SHP77 (cell line): ENCODE measurements at regions not wholly inside any gene's neighbourhood (a gene's known extent, or its start where the extent isn't known, plus 50 kb on each side); places are given as distances from the start of the nearest gene placed in this dataset.
A peak's percentile ranks its signal among the peaks of the same experiment; 100 is the strongest.

Source experiments
- DNase-seq, 2 experiments: peaks; one replicate each; lab custom pipeline; 2025; lab: John Stamatoyannopoulos, UW

DNA sequence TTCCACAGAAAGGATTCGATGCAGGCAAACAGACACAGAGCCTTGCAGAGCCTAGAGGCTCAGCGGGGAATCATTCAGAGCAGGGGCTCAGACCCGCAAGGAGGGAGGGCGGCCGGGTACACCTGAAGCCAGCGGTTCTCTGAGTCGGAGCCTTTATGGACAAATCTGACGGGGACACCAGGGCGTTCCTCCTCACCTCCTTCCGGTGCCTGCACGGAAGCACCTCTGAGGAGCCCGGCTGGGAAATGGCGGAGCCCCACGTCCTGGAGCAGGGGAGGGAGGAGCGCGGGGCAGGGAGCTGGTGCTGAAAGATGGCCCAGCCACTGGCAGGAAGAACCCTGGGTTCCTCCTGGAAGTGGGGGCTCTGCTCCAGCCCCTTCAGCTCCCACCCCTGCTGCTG, 193.5 kb upstream of the ALKAL2 start:
- no peak for DNase-seq

DNA sequence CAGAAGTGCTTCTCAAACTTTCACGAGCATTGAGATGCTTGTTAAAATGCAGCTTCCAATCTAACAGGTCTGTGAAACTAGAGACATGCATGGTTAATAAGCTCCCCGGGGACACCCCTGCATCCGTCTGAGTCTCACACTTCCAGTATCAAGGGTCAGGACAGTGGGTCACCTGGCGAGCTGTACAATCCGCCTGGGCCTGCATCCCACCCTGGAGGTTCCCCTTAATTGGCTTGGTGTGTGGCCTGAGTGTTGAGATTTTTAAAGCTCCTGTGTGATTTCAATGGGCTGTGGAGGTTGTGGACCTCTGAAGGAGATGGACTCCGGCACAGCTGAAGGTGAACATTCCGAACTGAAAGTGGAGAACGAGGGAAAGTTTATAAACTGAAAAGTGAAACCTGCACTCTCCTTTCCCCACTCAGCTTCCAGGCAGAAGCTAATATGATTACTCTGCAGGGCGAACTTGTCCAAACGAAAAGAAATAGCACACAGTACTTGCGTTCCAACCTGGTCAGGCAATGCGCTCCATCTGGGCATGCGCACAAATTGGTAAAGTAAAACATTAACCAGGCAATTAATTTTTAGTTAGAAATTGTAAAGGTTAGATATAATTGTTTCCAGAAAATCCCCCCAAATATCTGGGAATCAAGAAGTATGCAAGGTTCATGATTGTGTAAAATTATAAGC, 191.7 kb upstream of the ALKAL2 start:
- DNase-seq = no peak

DNA sequence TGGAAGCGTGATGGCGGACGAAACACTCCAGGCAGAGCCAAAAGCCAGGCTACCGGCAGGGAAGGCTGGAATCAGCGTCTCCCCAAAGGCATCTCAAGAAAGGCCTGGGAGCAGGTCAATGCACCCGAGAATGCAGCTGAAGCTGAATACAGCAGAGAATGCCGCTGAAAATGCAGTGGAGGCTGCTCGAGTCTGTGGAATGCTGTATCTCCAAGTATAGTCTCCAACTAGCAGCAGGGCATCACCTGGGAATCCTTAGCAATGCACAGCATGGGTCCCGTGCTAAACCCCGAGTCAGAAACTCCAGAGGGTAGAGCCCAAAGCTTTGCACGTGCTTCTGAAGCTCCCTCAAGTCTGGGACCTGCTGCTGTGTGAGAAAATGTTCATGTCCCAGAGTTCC, 191.1 kb upstream of the ALKAL2 start:
- no peak for DNase-seq

DNA sequence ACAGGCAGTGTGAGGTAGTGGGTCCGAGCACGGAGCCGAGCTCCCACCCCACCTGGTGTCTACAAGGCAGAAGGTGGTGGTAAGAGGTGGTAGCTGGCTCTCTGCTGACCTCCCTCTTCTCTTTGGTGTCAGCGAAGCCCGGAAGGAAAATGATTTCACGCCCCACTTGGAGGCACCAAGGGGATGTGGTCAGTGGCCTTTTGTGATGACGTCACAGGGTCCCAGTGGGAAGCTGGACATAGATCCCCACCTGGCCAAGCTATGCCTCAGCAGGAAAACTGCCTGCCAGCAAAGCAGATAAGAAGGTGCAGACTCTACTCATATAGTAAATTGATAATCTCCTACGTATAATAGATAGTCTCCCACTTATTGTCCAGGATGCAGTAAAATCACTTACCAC, 183.7 kb upstream of the ALKAL2 start:
- no peak for DNase-seq

DNA sequence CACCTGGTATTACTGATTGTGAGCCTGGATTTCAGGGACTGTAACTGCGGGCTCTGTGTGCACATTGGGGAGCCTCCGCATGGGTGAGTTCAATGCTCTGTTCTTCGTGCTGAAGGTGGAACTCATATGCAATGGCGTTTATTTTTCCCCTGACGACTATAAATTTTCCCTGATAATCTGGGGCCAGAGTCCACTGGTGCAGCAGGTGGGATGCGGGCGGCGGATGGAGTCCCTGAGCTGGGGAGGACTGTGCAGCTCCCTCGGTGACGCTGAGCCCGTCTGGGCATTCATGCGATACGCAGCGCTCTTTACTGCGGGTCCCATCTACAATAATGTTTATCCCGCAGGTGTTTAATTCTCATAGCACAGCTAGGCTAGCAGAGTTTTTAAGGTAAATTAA, 181.6 kb upstream of the ALKAL2 start:
- DNase-seq = no peak

DNA sequence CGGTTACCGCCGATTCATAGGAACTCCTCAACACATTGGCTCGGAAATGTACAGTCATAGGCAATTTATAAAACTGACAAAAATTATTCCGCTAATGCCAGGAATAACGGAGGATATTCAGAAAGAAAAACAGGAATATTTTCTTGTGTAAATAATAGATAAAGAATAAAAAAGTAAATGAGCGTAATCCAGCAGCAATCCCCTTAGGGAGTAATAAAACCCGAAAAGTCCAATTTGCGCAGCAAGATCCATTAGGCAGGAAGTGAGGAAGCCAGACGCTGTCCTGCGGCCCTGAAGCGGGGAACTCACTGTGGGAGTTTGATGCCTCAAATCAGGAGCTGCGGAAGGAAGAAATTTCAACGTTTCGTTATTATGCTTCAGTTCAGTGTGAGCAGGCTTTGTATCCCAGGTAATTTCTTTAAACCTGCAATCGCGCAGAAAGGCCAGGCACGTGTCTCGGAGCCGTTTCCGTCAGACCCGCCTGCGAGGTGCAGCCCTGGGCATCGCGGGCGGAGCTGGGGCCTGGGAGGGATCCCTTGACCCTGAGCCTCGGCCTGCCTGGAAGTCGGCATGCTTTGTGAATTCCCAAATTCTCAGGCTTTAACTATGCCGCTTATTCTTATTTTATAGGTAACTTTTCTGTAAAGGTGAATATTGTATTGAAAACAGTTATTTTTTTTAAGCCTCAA, 180.9 kb upstream of the ALKAL2 start:
- no peak for DNase-seq

DNA sequence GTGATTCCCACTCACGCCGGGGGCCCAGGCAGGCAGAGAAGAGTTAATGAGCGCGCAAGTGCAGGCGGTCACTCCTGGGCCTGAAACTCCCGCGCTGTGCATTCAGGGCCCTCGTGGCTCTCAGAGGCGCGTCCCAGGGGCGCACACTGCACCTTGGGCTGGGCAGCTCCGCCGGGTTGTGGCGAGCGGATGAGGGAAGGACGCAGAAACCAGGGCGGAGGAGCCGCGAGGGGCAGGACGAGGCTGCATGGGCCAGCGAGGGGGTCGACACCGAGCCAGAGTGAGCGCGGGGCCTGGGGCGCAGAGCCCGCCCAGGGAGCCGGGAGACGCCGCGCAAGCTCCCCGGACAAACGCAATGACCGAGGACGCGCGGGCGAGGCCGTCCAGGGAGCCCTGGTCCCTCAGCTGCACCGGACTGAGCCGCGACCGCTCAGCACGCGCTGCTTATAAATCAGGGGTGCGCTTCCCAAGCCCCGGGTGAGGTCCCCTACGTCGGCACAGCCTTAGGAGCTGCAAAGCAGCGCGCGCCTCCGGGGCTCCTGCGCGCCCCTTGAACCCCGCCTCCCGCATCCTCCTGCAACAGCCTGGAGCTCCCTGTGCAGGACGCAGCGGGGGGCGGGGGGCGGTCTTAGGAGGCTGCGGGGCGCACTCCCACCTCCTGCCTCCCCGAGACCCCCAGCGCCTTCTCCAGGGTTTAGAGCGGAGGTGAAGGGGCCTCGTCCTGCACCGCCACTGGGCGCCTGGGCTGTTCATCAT, 180.2 kb upstream of the ALKAL2 start:
- DNase-seq = no peak

DNA sequence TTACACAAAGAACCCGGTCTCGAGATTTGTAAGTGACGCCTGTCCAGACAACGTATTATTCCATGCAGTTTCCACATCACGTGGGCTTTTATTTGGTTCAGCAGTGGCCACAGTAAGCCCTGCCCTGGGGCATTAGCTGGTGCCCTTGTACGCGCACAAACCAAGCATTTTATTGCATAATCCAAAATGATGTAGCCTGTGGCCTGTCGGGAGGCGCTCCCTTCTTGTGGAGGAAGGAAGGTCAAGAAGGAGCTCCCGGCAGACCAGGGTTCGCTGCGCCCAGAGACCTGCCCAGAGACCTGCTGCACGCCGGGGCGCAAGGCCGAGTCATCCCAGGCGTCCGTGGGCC, 179.6 kb upstream of the ALKAL2 start:
- no peak for DNase-seq

DNA sequence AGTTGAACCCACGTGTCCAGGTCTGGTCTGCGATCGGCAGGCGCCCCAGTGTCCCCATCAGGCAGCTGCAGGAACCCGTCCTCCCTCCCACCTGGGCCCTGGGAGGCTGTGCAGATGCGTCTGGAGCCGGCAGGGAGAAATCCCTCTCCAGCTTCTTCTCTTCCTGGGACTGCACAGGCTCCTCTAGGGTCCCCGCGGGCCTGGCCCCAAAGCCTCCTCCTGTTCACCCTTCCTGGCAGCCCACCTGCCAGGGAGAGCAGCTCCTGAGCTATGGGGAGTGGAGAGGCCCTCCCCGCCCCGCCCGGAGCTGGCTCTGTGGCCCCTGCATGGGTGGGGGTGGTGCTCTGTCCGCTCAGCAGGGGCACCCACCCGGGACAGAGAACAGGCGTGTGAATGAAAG, 179.2 kb upstream of the ALKAL2 start:
- DNase-seq = no peak

DNA sequence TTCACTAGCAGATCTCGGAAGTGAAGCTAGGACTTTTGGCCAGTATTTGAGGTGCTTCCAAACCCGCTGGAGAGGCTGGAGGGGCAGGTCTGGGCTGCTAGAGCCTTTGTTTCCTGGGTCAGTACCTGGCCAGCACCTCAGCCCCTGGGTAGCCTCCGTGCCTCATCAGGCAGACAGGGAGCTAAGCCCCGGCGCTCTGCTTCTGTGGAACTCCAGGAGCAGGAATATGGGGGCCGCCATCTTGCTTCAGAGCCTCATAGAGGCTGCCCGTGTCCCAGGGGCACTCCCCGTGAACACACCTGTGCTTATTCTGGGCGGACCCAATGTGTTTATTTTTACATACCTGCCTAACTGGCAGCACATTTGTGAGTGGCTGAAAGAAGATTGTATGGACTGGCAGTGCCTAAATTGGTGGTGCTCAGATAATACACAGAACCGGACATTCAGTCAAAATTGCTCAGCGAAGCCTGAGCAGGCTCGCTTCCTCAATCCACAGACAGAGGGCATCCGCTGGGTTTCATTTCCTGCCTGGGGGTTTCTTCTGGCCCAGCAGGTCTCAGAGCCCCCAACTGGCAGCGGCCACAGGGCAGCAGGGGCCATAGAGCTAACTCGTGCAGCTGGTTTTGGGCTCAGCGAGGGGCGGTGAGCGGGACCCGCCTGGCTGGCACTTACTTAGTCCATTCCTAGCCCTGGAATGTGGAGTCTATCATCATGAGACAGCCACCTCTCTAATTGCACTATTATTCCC, 176.8 kb upstream of the ALKAL2 start:
- no peak for DNase-seq

DNA sequence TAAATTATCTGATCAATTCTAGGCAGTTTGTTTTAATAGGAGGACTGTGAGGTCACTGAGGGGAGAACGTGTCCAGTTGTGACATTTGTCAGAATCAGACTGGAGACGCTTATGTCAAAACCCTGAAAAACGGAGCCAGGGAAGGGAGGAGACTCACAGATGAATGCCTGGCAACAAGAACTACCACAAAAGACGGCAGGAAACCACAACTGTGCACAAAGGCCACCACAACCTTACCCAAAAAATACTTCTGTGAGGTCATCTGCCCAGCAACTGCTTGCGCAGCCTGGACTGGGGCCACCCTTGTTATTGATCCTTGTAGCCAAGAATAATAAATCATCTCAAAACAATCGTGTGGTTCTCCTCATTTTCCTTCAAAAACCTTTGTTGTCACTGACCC, 173.0 kb upstream of the ALKAL2 start:
- no peak for DNase-seq

DNA sequence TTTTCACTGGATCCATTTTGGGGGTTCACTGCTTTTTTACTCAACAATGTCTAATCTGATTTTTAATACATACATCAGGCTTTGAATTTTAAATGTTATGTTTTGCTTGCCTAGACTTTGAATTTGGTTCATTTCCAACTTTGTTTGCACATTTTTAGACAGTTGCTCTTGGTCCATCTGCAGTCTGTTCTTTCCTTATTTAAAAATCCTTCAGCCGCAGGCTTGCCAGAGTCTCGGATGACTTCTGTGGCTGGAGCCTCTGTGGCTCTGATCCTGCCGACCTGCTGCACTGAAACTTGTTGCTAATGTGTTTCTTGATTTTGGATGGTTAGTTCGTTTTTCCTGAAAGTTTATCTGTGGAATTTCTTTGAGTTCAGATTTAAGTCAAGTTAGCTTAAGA, 172.0 kb upstream of the ALKAL2 start:
- DNase-seq = no peak

DNA sequence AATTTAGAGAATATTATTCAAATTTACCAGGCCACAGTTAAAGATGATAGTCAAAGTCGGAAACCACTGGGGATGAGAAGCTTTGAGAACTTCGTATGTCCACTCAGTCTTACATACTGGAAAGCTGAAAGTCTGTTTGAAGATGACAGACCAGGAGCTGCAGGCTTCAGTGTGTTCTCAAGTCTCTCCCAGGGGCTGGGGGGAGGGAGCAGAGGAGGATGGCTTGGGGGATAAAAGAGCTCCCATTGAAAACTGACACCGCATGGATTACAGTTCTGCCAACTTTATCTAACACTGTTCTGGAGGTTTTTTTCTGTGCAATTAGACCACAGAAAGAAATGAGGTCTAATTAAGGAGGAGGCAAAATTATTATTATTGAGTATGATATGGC, 170.5 kb upstream of the ALKAL2 start:
- DNase-seq = no peak

DNA sequence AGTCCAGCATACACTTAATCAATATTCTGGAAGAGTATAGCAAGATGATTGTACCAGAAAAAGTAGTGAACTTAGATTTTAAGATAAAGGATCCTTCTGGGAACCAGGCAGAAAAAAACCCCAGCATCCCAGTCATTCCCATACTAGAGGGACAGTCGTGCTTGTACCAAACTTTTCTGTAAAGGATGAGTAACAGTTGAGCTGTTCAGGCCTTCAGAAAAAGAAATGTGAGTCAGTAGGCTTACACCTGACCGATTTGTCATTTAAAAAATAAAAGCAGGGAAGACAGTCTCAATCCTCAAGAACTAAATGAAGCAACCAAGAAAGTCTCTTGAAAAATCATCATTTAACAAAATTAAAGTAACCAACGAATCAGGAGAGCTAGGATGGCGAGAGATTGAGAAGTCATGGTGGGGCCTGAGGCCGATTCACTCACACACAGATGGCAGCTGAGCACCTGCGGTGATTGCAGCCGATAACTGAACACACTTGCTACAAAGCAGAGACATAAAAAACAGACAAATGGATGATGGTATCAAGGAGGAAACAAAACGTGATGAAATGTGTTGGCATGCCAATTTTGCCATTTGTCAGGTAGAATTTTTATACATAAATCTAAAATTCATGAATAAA, 170.0 kb upstream of the ALKAL2 start:
- no peak for DNase-seq

DNA sequence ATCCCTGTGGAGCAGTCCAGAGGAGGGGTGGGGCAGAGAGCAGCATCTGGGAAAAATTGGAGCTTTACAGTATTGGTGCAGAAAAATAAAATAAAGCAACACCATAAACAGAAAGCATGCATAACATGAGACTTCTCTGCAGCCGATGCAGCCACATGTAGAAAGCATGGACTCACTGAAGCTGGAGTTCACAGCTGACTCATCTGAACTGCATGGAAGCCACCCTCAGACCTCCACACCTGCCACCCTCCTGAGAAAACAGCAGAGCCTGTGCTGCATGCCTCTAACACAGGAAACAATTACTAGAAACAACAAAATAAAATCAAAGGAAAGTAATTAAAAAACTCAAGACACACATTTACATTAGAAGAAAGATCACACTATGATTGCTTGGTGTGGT, 169.4 kb upstream of the ALKAL2 start:
- DNase-seq = no peak

DNA sequence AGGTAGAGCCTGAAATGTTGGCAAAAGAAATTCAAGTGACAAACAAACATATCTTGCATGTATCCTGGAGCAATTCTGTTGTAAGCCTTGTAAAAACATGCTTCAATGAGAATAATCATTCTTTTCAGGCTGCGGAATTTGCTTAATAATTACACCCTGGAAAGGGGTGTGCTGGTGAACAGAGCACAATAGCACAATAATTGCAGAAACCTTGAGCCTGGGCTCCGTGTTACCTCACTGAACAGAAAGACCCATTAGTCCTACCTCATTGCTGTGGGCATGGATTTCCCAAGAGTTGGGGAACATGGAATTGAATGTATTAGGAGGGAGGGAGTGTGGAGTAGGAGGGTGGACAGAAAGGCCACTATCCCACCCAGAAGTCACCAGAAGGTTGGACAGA, 168.0 kb upstream of the ALKAL2 start:
- DNase-seq = no peak

DNA sequence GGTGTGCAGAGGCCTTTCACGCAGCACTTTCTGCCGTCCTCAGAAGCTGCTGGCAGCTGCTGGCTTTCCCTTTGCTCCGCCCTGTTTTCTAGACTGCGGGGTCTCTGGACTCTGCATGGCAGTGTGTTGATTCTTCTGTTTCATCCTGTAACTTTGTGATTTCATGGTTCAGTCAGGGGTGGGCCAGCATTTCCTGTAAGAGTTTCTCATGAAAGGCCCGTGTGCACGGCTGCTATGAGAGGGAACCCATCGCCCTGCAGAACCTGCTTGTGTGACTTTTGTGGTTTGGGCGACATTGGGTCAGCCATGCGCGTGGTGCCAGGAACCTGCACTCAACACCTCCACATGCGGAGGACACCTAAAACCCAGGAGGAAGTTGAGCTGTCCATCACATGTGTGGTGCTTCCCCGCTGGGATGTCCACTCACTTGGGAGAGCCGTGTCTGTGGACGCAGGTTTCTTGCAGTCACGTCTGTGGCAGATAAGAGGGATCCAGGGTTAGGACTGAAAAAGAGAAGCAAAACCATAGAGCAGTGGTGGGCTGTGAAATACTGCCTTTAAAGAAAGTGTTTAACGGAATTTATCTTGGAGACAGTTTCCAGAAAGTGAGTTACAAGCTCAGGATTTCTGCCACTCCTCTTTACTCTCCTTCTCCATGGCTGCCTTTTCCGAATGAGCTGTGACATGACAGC, 167.3 kb upstream of the ALKAL2 start:
- DNase-seq = no peak

DNA sequence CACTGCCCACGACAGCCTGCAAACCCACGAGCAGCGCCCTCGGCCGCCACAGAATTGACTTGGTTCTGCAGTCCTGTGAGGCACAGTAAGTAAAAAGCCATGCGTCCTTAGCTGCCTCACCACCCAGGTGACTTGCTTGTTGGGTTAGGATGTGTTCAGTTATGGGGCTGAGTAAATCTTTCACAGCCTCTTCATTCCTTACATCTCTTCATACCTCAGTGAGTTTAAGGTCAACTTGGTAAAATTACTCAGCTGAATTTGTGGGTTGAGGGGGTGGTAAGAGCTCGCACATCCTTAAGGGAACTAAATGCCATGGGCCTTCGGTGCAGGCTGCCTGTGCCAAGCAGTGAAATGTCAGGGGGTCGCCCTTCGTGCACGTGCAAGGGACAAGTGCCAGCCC, 165.2 kb upstream of the ALKAL2 start:
- no peak for DNase-seq

DNA sequence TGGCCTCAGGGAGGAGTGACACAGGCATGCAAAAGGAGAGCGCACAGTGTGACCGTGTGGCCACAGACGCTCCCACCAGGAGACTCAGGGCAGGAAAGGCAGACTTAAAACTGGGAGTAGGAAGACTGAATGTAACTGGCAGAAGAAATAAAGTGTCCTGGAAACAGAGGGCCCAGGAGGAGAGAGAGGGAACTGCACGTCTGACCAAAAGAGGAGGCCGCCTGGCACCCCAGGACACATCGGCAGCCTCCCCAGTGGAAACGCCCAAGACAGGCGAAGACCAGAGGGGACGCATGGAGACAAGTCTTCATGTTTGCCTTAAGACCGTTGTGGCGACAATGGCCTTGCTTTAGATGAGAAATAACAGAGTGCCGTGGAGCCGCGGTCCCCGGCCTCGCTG, 163.6 kb upstream of the ALKAL2 start:
- DNase-seq = no peak

DNA sequence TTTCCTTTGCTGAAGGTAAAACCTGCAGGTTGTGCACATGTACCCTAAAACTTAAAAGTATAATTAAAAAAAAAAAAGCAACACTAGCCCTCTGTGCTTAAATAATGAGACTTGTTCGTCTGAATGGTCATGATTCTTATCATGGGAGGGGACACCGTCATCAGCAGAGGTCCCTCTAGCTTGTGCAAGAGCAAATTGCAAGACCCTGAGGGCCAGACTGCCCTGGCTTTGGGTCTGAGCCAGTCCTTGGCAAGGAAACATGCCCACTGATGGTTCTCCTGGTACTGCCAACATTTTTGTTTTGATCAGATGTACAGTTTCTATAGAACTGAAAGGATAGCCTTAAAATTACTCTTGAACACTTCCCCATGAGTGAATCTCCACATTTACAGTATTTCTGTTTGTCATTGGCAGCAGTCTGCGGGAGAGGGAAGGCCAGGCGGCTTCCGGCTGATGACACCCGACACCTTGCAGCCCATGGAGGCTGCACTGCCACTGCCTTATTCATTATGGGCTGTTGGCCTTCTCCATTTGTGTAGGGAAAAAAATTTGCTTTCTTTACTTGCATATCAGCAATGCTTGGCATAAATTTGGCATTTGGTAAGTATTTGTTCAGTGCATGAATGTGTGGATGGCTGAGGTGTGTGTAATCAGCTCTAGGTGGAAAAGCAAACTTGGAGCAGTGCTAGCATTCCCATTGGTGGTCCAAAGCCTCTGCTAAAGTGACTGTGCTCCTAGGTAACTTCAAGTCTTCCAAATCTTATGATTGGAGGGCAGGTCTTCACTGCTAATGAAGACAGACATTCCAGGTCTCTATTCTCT, 161.6 kb upstream of the ALKAL2 start:
- peak in 1 of 2 experiments; percentile 6 for DNase-seq
